Uterus (tissue), 2 donors: ENCODE measurements at regions not wholly inside any gene's neighbourhood (a gene's known extent, or its start where the extent isn't known, plus 50 kb on each side); places are given as distances from the start of the nearest gene placed in this dataset.

ENCODE experiments used
- CTCF ChIP-seq, 4 experiments: fragments of 200-600 bp in 2 of 4; fragments of 450-650 bp in 2 of 4; sonication (generic) in 2 of 4; IDR thresholded peaks; one replicate each; pipeline ENCODE4 v1.5.1; 2016 to 2019; ENCODE audit warnings: antibody characterized with exemption in 4 of 4, mild to moderate bottlenecking in 2 of 4, moderate library complexity in 1 of 4
- POLR2A ChIP-seq, 2 donors: fragments of 450-650 bp; IDR thresholded peaks; one replicate each; pipeline ENCODE4 v1.6.1; 2016; ENCODE audit warnings: antibody characterized with exemption in 2 of 2, mild to moderate bottlenecking in 1 of 2, moderate library complexity in 1 of 2

GRCh38 chr3:159482994-159483367, 505.7 kb upstream of the IL12A start:
- TF ChIP-seq CTCF (IDR thresholded peaks at IDR 0.05) = no peak
- no peak for TF ChIP-seq POLR2A (IDR thresholded peaks at IDR 0.05)
